Left lung (tissue), 4 donors: ENCODE measurements at regions not wholly inside any gene's neighbourhood (a gene's known extent, or its start where the extent isn't known, plus 50 kb on each side); places are given as distances from the start of the nearest gene placed in this dataset.
A peak's percentile ranks its signal among the peaks of the same experiment; 100 is the strongest.
"Not testable (repeated sequence)": the region's sequence is repeated elsewhere in the genome, so short reads cannot be mapped to it uniquely, and the experiment has no call there.

ENCODE experiments used
- ATAC-seq: fragments of 200-7000 bp; cut with Tn5 transposase; one replicate; pipeline ENCODE4 v1.9.1; 2020; ENCODE audit warnings: moderate library complexity
- DNase-seq, 4 donors: peaks; one replicate each; pipeline ENCODE4 v3.0.0-alpha.2; 2013 to 2020
- H3K27ac ChIP-seq, 2 donors: fragments of 200-600 bp; sonication (generic) in 1 of 2; one replicate each; pipeline versions ENCODE4 v1.5.0 to v1.8.0; 2020 to 2021
- H3K27me3 ChIP-seq, 2 donors: fragments of 200-600 bp; sonication (generic) in 1 of 2; one replicate each; pipeline versions ENCODE4 v1.5.0 to v1.8.0; 2020 to 2021
- H3K36me3 ChIP-seq, 2 donors: fragments of 200-600 bp; sonication (generic) in 1 of 2; one replicate each; pipeline versions ENCODE4 v1.5.0 to v1.8.0; 2020 to 2021
- H3K4me1 ChIP-seq, 2 donors: fragments of 200-600 bp; one replicate each; pipeline ENCODE4 v1.8.0; 2021
- H3K4me3 ChIP-seq, 2 donors: fragments of 200-600 bp; sonication (generic) in 1 of 2; one replicate each; pipeline versions ENCODE4 v1.5.0 to v1.8.0; 2020 to 2021; ENCODE audit warnings: mild to moderate bottlenecking in 1 of 2
- H3K9me3 ChIP-seq, 2 donors: fragments of 200-600 bp; sonication (generic) in 1 of 2; one replicate each; pipeline versions ENCODE4 v1.5.0 to v1.8.0; 2020 to 2021
- intact Hi-C, 2 donors: fragments of 100-400 bp; cut with DNase I; formaldehyde crosslinking; loops; one replicate each; pipeline versions ENCODE4 v1.11.2 to v1.14.2; 2022
- donor health status: DM: no; HTN: yes; CAD: no.
- donor health status: DM: no; HTN: no; CAD: no.

DNA sequence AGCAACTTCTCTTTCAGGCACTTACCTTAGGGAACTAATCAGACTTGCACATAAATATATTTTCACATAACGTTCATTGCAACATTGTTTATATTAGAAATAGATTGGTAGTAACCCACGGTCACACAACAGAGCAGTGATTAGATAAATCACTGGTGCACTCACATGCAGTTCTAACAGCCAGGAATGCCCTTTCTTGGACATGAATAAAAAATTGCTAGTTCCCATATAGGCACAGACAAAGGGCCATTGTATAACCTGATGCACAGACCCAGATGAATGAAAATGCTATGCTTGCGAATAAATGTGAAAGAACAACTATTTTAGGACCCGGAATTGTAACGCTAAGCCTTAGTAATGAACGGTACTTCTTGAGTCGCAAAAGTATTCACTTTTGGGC is 63.9 kb downstream of the SPANXB1 start:
- DNase-seq, H3K27me3 ChIP-seq, H3K4me3 ChIP-seq, ATAC-seq, H3K27ac ChIP-seq, H3K4me1 ChIP-seq, H3K36me3 ChIP-seq, H3K9me3 ChIP-seq, intact Hi-C loops: not testable (repeated sequence)

GRCh38 chrX:141084130-141084529 is 81.7 kb downstream of the SPANXB1 start:
- H3K27me3 ChIP-seq, H3K36me3 ChIP-seq, H3K4me3 ChIP-seq, H3K9me3 ChIP-seq, H3K4me1 ChIP-seq, H3K27ac ChIP-seq, intact Hi-C loops, ATAC-seq: not testable (repeated sequence)
- peak in 1 of 4 donors; percentile 13 for DNase-seq

GRCh38 chrX:141103784-141104523 is 73.0 kb downstream of the LDOC1 start:
- H3K27me3 ChIP-seq, intact Hi-C loops, H3K4me1 ChIP-seq, DNase-seq, H3K9me3 ChIP-seq, H3K27ac ChIP-seq, H3K36me3 ChIP-seq, ATAC-seq, H3K4me3 ChIP-seq: not testable (repeated sequence)

- H3K4me3 ChIP-seq, H3K27me3 ChIP-seq, H3K36me3 ChIP-seq, H3K4me1 ChIP-seq, intact Hi-C loops, H3K27ac ChIP-seq, DNase-seq, ATAC-seq, H3K9me3 ChIP-seq: not testable (repeated sequence)
Measured at GRCh38 chrX:141111209-141111608, 65.7 kb downstream of the LDOC1 start.
